Endothelial cell (in vitro differentiated cells): ENCODE measurements at regions not wholly inside any gene's neighbourhood (a gene's known extent, or its start where the extent isn't known, plus 50 kb on each side); places are given as distances from the start of the nearest gene placed in this dataset.

Experiments used
- DNase-seq: peaks from one replicate; pipeline ENCODE4 v3.0.0; 2021; ENCODE audit warnings: low spot score
- H3K27ac Mint-ChIP-seq: one replicate; pipeline ENCODE4 v1.8.0; 2021; ENCODE audit warnings: mixed read lengths, inconsistent platforms; ENCODE audit not compliant: unreplicated experiment
- H3K27me3 Mint-ChIP-seq: one replicate; pipeline ENCODE4 v1.8.0; 2021; ENCODE audit warnings: mild to moderate bottlenecking, moderate library complexity, mixed read lengths, inconsistent platforms; ENCODE audit not compliant: unreplicated experiment
- H3K36me3 Mint-ChIP-seq: one replicate; pipeline ENCODE4 v1.8.0; 2021; ENCODE audit warnings: mild to moderate bottlenecking, low read depth, mixed read lengths, inconsistent platforms; ENCODE audit not compliant: unreplicated experiment
- H3K4me1 Mint-ChIP-seq: one replicate; pipeline ENCODE4 v1.8.0; 2021; ENCODE audit warnings: mild to moderate bottlenecking, mixed read lengths, inconsistent platforms; ENCODE audit not compliant: unreplicated experiment
- H3K4me3 Mint-ChIP-seq: one replicate; pipeline ENCODE4 v1.8.0; 2021; ENCODE audit warnings: mild to moderate bottlenecking, mixed read lengths, inconsistent platforms; ENCODE audit not compliant: unreplicated experiment
- H3K9me3 Mint-ChIP-seq: one replicate; pipeline ENCODE4 v1.8.0; 2021; ENCODE audit warnings: mixed read lengths, inconsistent platforms; ENCODE audit not compliant: unreplicated experiment
- CTCF ChIP-seq: fragments of 200-600 bp; sonication (generic); IDR thresholded peaks from one replicate; pipeline ENCODE4 v1.5.0; 2021; ENCODE audit warnings: antibody characterized with exemption; ENCODE audit not compliant: unreplicated experiment

- no peak overlapping the region for H3K27ac Mint-ChIP-seq
- H3K27me3 Mint-ChIP-seq = no peaks in the 10 kb centered on the region
- DNase-seq = no peak
- no peak for TF ChIP-seq CTCF
- no peaks in the 10 kb centered on the region for H3K36me3 Mint-ChIP-seq
- no peaks in the 10 kb centered on the region for H3K9me3 Mint-ChIP-seq
- peaks cover 4% of the 10 kb centered on the region for H3K4me1 Mint-ChIP-seq
- no peak overlapping the region for H3K4me3 Mint-ChIP-seq
Measured at GRCh38 chr1:87795615-87796337, 467.1 kb downstream of the LMO4 start.

- no peaks in the 10 kb centered on the region for H3K27me3 Mint-ChIP-seq
- H3K36me3 Mint-ChIP-seq = no peaks in the 10 kb centered on the region
- TF ChIP-seq CTCF = no peak
- no peaks in the 10 kb centered on the region for H3K9me3 Mint-ChIP-seq
- peaks cover 4% of the 10 kb centered on the region for H3K4me1 Mint-ChIP-seq
- no peak overlapping the region for H3K27ac Mint-ChIP-seq
- DNase-seq = no peak
- no peak overlapping the region for H3K4me3 Mint-ChIP-seq
Measured at GRCh38 chr1:87796471-87796901, 467.8 kb downstream of the LMO4 start.

GRCh38 chr1:87799451-87799850 is 470.8 kb downstream of the LMO4 start:
- Mint-ChIP-seq H3K36me3 (no peaks in the 10 kb centered on the region), H3K4me3 (no peak overlapping the region), H3K4me1 (no peaks in the 10 kb centered on the region), H3K9me3 (no peaks in the 10 kb centered on the region), H3K27me3 (no peaks in the 10 kb centered on the region), H3K27ac (no peak overlapping the region)
- no peak for TF ChIP-seq CTCF
- DNase-seq = no peak

GRCh38 chr1:87800006-87800405 is 471.3 kb downstream of the LMO4 start:
- Mint-ChIP-seq H3K4me1 (no peaks in the 10 kb centered on the region), H3K36me3 (no peaks in the 10 kb centered on the region), H3K4me3 (no peak overlapping the region), H3K27me3 (no peaks in the 10 kb centered on the region), H3K27ac (no peak overlapping the region), H3K9me3 (no peaks in the 10 kb centered on the region)
- TF ChIP-seq CTCF = no peak
- DNase-seq = no peak

GRCh38 chr1:87803375-87803774 is 474.7 kb downstream of the LMO4 start:
- TF ChIP-seq CTCF = no peak
- Mint-ChIP-seq H3K27ac (no peak overlapping the region), H3K4me3 (no peak overlapping the region), H3K9me3 (no peaks in the 10 kb centered on the region), H3K4me1 (no peaks in the 10 kb centered on the region), H3K27me3 (no peaks in the 10 kb centered on the region), H3K36me3 (no peaks in the 10 kb centered on the region)
- no peak for DNase-seq
